ENCODE measurements at regions not wholly inside any gene's neighbourhood (a gene's known extent, or its start where the extent isn't known, plus 50 kb on each side); places are given as distances from the start of the nearest gene placed in this dataset.
"Not testable (repeated sequence)": the region's sequence is repeated elsewhere in the genome, so short reads cannot be mapped to it uniquely, and the experiment has no call there.

- Histone ChIP-seq H3K9me3 (no peaks in the 10 kb centered on the region), H3K27ac (no peak overlapping the region), H3K4me1 (peaks cover 0 to 45% (median 35%) of the 10 kb centered on the region in 4 donors), H3K36me3 (no peaks in the 10 kb centered on the region), H3K4me3 (no peak overlapping the region), H3K27me3 (no peaks in the 10 kb centered on the region)
- intact Hi-C loops (cut with DNase I): no loop called here
- no peak for DNase-seq
- TF ChIP-seq, protein P1, sequence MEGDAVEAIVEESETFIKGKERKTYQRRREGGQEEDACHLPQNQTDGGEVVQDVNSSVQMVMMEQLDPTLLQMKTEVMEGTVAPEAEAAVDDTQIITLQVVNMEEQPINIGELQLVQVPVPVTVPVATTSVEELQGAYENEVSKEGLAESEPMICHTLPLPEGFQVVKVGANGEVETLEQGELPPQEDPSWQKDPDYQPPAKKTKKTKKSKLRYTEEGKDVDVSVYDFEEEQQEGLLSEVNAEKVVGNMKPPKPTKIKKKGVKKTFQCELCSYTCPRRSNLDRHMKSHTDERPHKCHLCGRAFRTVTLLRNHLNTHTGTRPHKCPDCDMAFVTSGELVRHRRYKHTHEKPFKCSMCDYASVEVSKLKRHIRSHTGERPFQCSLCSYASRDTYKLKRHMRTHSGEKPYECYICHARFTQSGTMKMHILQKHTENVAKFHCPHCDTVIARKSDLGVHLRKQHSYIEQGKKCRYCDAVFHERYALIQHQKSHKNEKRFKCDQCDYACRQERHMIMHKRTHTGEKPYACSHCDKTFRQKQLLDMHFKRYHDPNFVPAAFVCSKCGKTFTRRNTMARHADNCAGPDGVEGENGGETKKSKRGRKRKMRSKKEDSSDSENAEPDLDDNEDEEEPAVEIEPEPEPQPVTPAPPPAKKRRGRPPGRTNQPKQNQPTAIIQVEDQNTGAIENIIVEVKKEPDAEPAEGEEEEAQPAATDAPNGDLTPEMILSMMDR (IDR thresholded peaks at IDR 0.05): no peak
- TF ChIP-seq POLR2A (IDR thresholded peaks at IDR 0.05): no peak
- TF ChIP-seq POLR2AphosphoS5 (IDR thresholded peaks at IDR 0.05): no peak
- TF ChIP-seq EP300 (IDR thresholded peaks at IDR 0.05): no peak
Observed at GRCh38 chr3:177710506-177710905, 513.2 kb upstream of the TBL1XR1 start.

DNA sequence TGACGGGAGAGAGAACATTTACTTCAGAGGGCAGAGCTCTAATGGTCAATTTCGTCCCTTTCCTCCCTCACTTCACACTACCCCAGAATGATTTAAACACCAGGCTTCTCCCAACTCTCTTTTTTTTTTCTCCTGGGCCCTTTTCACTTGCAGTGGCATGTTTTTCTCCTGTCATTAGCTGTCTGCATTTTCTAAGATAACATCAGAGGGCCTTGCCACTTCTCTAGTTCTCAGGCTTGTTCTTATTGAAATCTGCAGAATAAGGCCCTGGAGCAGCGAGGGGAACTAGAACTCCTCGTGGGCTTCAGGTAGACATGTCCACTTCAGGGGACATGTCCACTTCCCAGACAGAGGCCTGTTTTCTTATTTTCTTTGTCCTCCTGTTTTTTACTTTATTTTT, 514.4 kb upstream of the TBL1XR1 start:
- Histone ChIP-seq H3K9me3 (no peaks in the 10 kb centered on the region), H3K36me3 (no peaks in the 10 kb centered on the region), H3K4me1 (peaks cover 0 to 43% (median 34%) of the 10 kb centered on the region in 4 donors), H3K27ac (peak overlapping the region in 1 of 4 donors; percentile 5), H3K27me3 (no peaks in the 10 kb centered on the region), H3K4me3 (no peak overlapping the region)
- 91 to 93% methylated on average over 4 of the region's 4 CpGs for WGBS, 2 donors
- intact Hi-C loops (cut with DNase I): no loop called here
- TF ChIP-seq POLR2A (IDR thresholded peaks at IDR 0.05) (no peak), POLR2AphosphoS5 (IDR thresholded peaks at IDR 0.05) (no peak), EP300 (IDR thresholded peaks at IDR 0.05) (no peak)
- TF ChIP-seq, protein P1 (IDR thresholded peaks at IDR 0.05): no peak
- DNase-seq: no peak

- H3K9me3 ChIP-seq: no peaks in the 10 kb centered on the region
- intact Hi-C loops (cut with DNase I): no loop called here
- H3K4me1 ChIP-seq: peaks cover 0 to 40% (median 32%) of the 10 kb centered on the region in 4 donors
- no peak for DNase-seq
- H3K27ac ChIP-seq: peak overlapping the region; percentile 17 to 30 (median 28)
- TF ChIP-seq POLR2AphosphoS5 (IDR thresholded peaks at IDR 0.05): peak in 2 of 4 donors; percentile 10 to 48
- no peak for TF ChIP-seq EP300 (IDR thresholded peaks at IDR 0.05)
- 88 to 92% methylated on average over 3 of the region's 3 CpGs for WGBS, 2 donors
- H3K4me3 ChIP-seq: no peak overlapping the region
- H3K27me3 ChIP-seq: no peaks in the 10 kb centered on the region
- H3K36me3 ChIP-seq: no peaks in the 10 kb centered on the region
Observed at GRCh38 chr3:177713928-177714900, 516.9 kb upstream of the TBL1XR1 start.

GRCh38 chr3:177714945-177715344, 517.7 kb upstream of the TBL1XR1 start:
- H3K9me3 ChIP-seq: no peaks in the 10 kb centered on the region
- no peaks in the 10 kb centered on the region for H3K36me3 ChIP-seq
- peak overlapping the region in 1 of 4 donors; percentile 26 for H3K27ac ChIP-seq
- peaks cover 0 to 40% (median 32%) of the 10 kb centered on the region in 4 donors for H3K4me1 ChIP-seq
- WGBS, 2 donors: 43 to 44% methylated on average over 3 of the region's 3 CpGs
- TF ChIP-seq, protein P1 (IDR thresholded peaks at IDR 0.05): no peak
- no peak for TF ChIP-seq EP300 (IDR thresholded peaks at IDR 0.05)
- no peak for TF ChIP-seq POLR2AphosphoS5 (IDR thresholded peaks at IDR 0.05)
- TF ChIP-seq POLR2A (IDR thresholded peaks at IDR 0.05): no peak
- intact Hi-C loops (cut with DNase I): no loop called here
- no peak for DNase-seq
- H3K27me3 ChIP-seq: no peaks in the 10 kb centered on the region
- H3K4me3 ChIP-seq: no peak overlapping the region

GRCh38 chr3:177715980-177716379, 518.7 kb upstream of the TBL1XR1 start:
- H3K36me3 ChIP-seq: no peaks in the 10 kb centered on the region
- intact Hi-C loops (cut with DNase I): no loop called here
- no peak for TF ChIP-seq POLR2A (IDR thresholded peaks at IDR 0.05)
- peak in 2 of 4 donors; percentile 50 to 65 for TF ChIP-seq POLR2AphosphoS5 (IDR thresholded peaks at IDR 0.05)
- no peak overlapping the region for H3K4me3 ChIP-seq
- WGBS, 2 donors: 82 to 89% methylated on average over 3 of the region's 3 CpGs
- no peak overlapping the region for H3K27ac ChIP-seq
- H3K9me3 ChIP-seq: no peaks in the 10 kb centered on the region
- DNase-seq: no peak
- H3K27me3 ChIP-seq: no peaks in the 10 kb centered on the region
- H3K4me1 ChIP-seq: peaks cover 0 to 34% (median 32%) of the 10 kb centered on the region in 4 donors

DNA sequence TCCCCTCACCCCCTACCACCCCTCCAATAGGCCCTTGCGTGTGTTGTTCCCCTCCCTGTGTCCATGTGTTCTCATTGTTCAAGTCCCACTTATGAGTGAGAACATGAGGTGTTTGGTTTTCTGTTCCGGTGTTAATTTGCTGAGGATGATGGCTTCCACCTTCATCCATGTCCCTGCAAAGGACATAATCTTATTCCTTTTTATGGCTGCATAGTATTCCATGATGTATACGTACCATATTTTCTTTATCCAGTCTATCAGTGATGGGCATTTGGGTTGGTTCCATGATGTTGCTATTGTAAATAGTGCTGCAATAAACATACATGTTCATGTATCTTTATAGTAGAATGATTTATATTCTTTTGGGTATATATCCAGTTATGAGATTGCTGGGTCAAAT, 523.6 kb upstream of the TBL1XR1 start:
- not testable (repeated sequence) for H3K9me3 ChIP-seq

More for the DNA sequence above, 523.6 kb upstream of the TBL1XR1 start:
- H3K36me3 ChIP-seq, DNase-seq, H3K27me3 ChIP-seq, H3K4me3 ChIP-seq: not testable (repeated sequence)
- peak overlapping the region in 3 of 4 donors; percentile 59 to 71 (median 67) for H3K27ac ChIP-seq
- intact Hi-C loops (cut with DNase I): loop anchor here (5.0 to 10.0 kb wide), 3 partner anchors 101 to 356 kb away; no protein-coding TSS in a partner anchor
- WGBS, 2 donors: 98% methylated on average over 3 of the region's 3 CpGs
- peaks cover 0 to 52% (median 47%) of the 10 kb centered on the region in 4 donors for H3K4me1 ChIP-seq
